Skeletal muscle tissue (tissue), 3 donors: ENCODE measurements at regions not wholly inside any gene's neighbourhood (a gene's known extent, or its start where the extent isn't known, plus 50 kb on each side); places are given as distances from the start of the nearest gene placed in this dataset.
"Not testable (repeated sequence)": the region's sequence is repeated elsewhere in the genome, so short reads cannot be mapped to it uniquely, and the experiment has no call there.

Experiments used
- H3K27ac ChIP-seq: one replicate; pipeline ENCODE4 v1.7.0; 2013; ENCODE audit warnings: mild to moderate bottlenecking, low read depth, low read length, inconsistent platforms
- H3K27me3 ChIP-seq, 3 donors: one replicate each; pipeline ENCODE4 v1.7.0; 2013; ENCODE audit warnings: low read length in 3 of 3; ENCODE audit not compliant: control insufficient read depth in 3 of 3, insufficient read depth in 3 of 3
- H3K36me3 ChIP-seq, 3 donors: one replicate each; pipeline ENCODE4 v1.7.0; 2013; ENCODE audit warnings: low read length in 3 of 3; ENCODE audit not compliant: control insufficient read depth in 3 of 3, insufficient read depth in 3 of 3
- H3K4me1 ChIP-seq, 3 donors: one replicate each; pipeline ENCODE4 v1.7.0; 2013; ENCODE audit warnings: low read length in 3 of 3, mild to moderate bottlenecking in 3 of 3; ENCODE audit not compliant: control insufficient read depth in 3 of 3, insufficient read depth in 3 of 3
- H3K4me3 ChIP-seq, 3 donors: one replicate each; pipeline ENCODE4 v1.7.0; 2013; ENCODE audit warnings: low read length in 3 of 3
- H3K9ac ChIP-seq, 3 donors: one replicate each; pipeline ENCODE4 v1.7.0; 2013; ENCODE audit warnings: low read length in 3 of 3, mild to moderate bottlenecking in 3 of 3, moderate library complexity in 2 of 3, low read depth in 1 of 3
- H3K9me3 ChIP-seq, 3 donors: one replicate each; pipeline ENCODE4 v1.7.0; 2013; ENCODE audit warnings: low read length in 3 of 3; ENCODE audit not compliant: control insufficient read depth in 3 of 3
- donor health status: Osteomylitis.

DNA sequence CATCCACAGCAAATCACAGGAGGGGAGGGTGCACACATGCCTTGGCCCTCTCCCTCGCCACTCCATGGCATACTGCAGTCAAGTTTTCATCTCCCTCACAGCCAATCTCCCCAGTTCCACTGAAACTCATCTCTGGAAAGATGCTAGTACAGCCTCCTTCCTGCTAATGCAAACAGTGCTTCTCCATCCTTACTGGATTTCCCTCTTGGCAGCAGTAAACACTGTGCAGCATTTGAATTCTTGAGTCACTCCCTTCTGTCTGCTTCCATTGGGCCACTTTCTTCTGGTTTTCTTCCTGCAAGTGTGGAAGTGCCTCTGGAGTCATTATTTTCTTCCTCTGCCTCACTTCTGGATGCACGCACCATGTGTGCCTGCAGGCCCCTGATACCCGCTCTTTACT is 460.3 kb downstream of the QKI start:
- H3K4me3 ChIP-seq: no peak overlapping the region
- H3K4me1 ChIP-seq: peaks cover 10 to 13% (median 10%) of the 10 kb centered on the region in 3 donors
- no peaks in the 10 kb centered on the region for H3K9me3 ChIP-seq
- H3K27me3 ChIP-seq: no peaks in the 10 kb centered on the region
- H3K36me3 ChIP-seq: no peaks in the 10 kb centered on the region
- no peak overlapping the region for H3K27ac ChIP-seq
- H3K9ac ChIP-seq: no peak overlapping the region

DNA sequence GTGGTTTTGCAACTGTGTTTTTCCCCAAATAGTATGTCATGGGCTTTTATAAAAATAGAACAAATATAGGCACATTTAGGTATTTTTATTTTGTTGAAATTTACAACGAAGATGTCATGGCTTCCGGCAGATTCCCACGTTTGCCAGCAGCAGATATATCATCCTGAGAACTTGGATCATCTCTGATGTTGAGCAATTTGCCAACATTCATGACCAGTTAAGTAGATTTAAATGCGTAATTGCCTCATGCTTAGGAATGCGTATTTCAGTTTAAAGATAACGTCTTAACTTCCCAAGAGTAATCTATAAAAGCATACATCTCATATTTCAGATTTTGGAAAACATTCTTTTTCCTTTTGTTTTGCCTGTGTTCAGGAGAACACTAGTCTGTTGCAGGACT is 457.8 kb downstream of the QKI start:
- H3K4me3 ChIP-seq: no peak overlapping the region

GRCh38 chr6:163871616-163872015 is 457.1 kb downstream of the QKI start:
- H3K9me3 ChIP-seq: no peaks in the 10 kb centered on the region
- no peak overlapping the region for H3K27ac ChIP-seq
- no peaks in the 10 kb centered on the region for H3K27me3 ChIP-seq
- no peaks in the 10 kb centered on the region for H3K36me3 ChIP-seq
- H3K4me1 ChIP-seq: no peaks in the 10 kb centered on the region
- H3K9ac ChIP-seq: no peak overlapping the region
- H3K4me3 ChIP-seq: no peak overlapping the region

More for the DNA sequence above, 457.8 kb downstream of the QKI start:
- H3K36me3 ChIP-seq: no peaks in the 10 kb centered on the region
- no peaks in the 10 kb centered on the region for H3K4me1 ChIP-seq
- H3K9ac ChIP-seq: no peak overlapping the region
- H3K9me3 ChIP-seq: no peaks in the 10 kb centered on the region
- H3K27ac ChIP-seq: no peak overlapping the region
- no peaks in the 10 kb centered on the region for H3K27me3 ChIP-seq

GRCh38 chr6:163867518-163868292 is 453.2 kb downstream of the QKI start:
- H3K4me1 ChIP-seq: no peaks in the 10 kb centered on the region
- H3K9me3 ChIP-seq: no peaks in the 10 kb centered on the region
- no peak overlapping the region for H3K27ac ChIP-seq
- H3K9ac ChIP-seq: no peak overlapping the region
- H3K4me3 ChIP-seq: no peak overlapping the region
- H3K27me3 ChIP-seq: no peaks in the 10 kb centered on the region
- H3K36me3 ChIP-seq: no peaks in the 10 kb centered on the region

DNA sequence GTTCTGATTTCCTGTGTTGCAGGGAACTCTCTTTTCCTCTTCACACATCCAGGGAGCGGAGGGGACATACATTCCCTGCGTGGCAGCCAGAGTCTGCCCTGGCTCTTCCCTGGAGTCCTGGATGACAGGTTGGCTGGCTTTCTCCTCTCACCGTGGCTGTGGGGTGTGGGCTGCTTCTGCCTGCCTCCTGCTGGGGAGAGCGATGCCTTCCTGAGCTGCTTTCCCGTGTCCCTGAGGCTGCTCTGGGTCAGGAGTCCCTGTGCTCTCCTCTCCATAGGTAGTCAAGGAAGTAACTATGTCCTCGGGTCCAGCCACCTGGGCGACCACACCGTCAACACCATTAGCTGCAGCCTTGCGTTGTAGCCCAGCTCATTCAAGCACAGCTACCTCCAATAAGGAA is 451.7 kb downstream of the QKI start:
- H3K27me3 ChIP-seq: no peaks in the 10 kb centered on the region
- no peak overlapping the region for H3K9ac ChIP-seq
- no peaks in the 10 kb centered on the region for H3K4me1 ChIP-seq
- no peaks in the 10 kb centered on the region for H3K9me3 ChIP-seq
- no peak overlapping the region for H3K4me3 ChIP-seq
- H3K27ac ChIP-seq: no peak overlapping the region
- no peaks in the 10 kb centered on the region for H3K36me3 ChIP-seq

DNA sequence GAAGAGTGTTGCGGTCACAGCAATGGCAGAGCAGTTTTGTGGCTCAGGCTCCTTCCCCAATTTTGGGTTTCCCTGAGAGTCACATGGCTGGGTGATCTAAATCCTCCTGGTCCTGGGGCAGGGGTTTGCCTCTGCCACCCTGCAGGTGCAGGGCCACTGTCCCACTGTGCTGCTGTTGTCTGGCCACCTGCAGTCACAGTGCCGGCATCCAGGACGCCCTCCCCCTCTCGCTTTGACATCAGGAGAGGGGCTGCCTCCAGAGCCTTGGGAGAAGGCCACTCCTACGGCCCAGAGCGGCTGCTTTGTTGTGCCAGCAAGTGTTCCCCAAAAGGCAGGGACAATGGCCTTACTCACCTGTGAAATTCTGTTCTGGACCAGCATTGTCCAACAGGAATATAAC is 449.0 kb downstream of the QKI start:
- Histone ChIP-seq H3K27ac (no peak overlapping the region), H3K9me3 (no peaks in the 10 kb centered on the region)

DNA sequence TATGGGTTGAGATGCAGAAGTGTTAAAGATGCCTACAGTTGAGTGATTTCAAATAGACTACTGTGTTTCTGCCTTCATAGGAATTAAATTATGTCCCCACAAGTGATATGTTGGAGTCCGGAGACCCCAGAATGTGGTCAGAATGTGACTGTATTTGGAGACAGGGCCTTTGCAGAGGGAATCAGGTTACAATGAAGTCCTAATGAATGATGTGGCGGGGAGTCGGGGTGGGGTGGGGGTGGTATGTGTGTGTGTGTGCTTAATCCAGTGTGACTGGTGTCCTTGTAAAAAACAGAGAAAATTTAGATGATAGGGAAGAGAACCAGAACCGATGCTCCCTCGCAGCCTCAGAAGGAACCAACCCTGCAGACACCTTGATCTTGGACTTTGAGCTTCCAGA is 448.2 kb downstream of the QKI start:
- H3K27ac ChIP-seq: no peak overlapping the region
- H3K9me3 ChIP-seq: no peaks in the 10 kb centered on the region
- H3K27me3 ChIP-seq: no peaks in the 10 kb centered on the region
- no peaks in the 10 kb centered on the region for H3K36me3 ChIP-seq
- H3K4me3 ChIP-seq: no peak overlapping the region
- no peak overlapping the region for H3K9ac ChIP-seq
- no peaks in the 10 kb centered on the region for H3K4me1 ChIP-seq

More for the DNA sequence above, 449.0 kb downstream of the QKI start:
- Histone ChIP-seq H3K36me3 (no peaks in the 10 kb centered on the region), H3K4me3 (no peak overlapping the region), H3K27me3 (no peaks in the 10 kb centered on the region), H3K4me1 (no peaks in the 10 kb centered on the region), H3K9ac (no peak overlapping the region)

- no peaks in the 10 kb centered on the region for H3K36me3 ChIP-seq
- no peak overlapping the region for H3K4me3 ChIP-seq
- H3K27me3 ChIP-seq: no peaks in the 10 kb centered on the region
- H3K27ac ChIP-seq: no peak overlapping the region
- no peaks in the 10 kb centered on the region for H3K4me1 ChIP-seq
- no peak overlapping the region for H3K9ac ChIP-seq
- H3K9me3 ChIP-seq: no peaks in the 10 kb centered on the region
Measured at GRCh38 chr6:163861627-163862026, 447.1 kb downstream of the QKI start.

- Histone ChIP-seq H3K9me3 (no peaks in the 10 kb centered on the region), H3K9ac (no peak overlapping the region), H3K36me3 (no peaks in the 10 kb centered on the region), H3K4me1 (no peaks in the 10 kb centered on the region), H3K4me3 (peak overlapping the region in 1 of 3 donors; percentile 41), H3K27ac (no peak overlapping the region), H3K27me3 (no peaks in the 10 kb centered on the region)
Measured at GRCh38 chr6:163860287-163861081, 446.0 kb downstream of the QKI start.

DNA sequence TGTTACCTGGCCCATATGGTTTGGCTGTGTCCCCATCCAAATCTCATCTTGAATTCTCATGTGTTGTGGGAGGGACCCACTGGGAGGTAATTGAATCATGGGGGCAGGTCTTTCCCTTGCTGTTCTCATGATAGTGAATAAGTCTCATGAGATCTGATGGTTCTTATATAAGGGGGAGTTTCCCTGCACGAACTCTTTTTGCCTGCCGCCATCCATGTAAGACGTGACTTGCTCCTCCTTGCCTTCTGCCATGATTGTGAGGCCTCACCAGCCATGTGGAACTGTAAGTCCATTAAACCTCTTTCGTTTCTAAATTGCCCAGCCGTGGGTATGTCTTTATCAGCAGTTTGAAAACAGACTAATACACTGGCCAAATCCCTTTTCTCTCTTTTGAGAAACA is 444.4 kb downstream of the QKI start:
- H3K4me1 ChIP-seq, H3K27ac ChIP-seq, H3K36me3 ChIP-seq: not testable (repeated sequence)

More for the DNA sequence above, 444.4 kb downstream of the QKI start:
- H3K9ac ChIP-seq, H3K4me3 ChIP-seq, H3K9me3 ChIP-seq, H3K27me3 ChIP-seq: not testable (repeated sequence)
